ENCODE measurements at regions not wholly inside any gene's neighbourhood (a gene's known extent, or its start where the extent isn't known, plus 50 kb on each side); places are given as distances from the start of the nearest gene placed in this dataset.

DNA sequence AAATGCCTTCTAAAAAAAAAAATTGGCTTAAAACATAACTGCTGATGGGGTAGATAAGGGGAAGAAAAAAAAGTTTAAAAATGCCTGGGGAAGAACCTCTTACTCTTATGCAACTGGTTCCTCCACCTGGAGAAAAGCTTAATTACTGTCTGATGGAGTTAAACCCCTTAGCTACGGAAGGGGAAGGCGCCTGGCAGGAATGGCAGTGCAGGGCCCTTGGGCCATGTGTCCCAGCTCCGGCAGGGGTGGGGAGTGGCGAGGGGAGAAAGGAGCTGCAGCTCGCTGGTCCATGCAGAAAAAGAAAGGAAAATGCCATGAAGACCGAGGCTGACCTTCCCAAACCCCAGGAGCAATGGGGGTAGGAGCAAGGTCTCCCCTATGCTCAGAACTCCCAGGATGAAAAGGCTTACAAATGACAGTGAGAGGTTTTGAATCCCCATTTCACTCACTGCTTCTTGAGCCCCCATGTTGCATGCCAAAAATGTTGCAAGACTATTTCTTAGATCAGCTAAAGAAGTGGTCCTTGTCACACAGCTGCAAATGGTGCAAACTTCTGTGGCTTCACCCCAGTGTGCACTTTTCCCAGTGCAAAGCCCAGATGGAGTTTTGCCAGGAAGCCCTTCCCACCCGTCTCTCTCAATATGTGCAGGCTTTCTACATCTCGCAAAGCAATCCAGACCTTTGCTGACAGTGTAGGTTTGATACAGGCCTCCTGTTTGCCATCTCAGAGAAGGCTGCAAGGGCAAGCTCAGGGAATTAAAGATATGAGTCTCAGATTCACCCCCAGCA lies 204.8 kb upstream of the CT83 start (continued):
- TF ChIP-seq CHD7 (IDR thresholded peaks at IDR 0.05; ENCODE audit: insufficient replicate concordance, low read length) (no peak), USF2 (IDR thresholded peaks at IDR 0.05; ENCODE audit: low read length) (no peak), TAF1 (IDR thresholded peaks at IDR 0.05; ENCODE audit: low read depth, low read length) (no peak), KDM1A (IDR thresholded peaks at IDR 0.05; ENCODE audit: borderline replicate concordance, low read length) (no peak), RFX5 (IDR thresholded peaks at IDR 0.05; ENCODE audit: borderline replicate concordance, low read depth, low read length) (no peak), CTCF (IDR thresholded peaks at IDR 0.05; ENCODE audit: control extremely low read depth in 1 of 3, insufficient read depth in 1 of 3, low read depth in 1 of 3, low read length in 3 of 3) (no peak)

Measured in H1 (cell line).